ENCODE measurements at regions not wholly inside any gene's neighbourhood (a gene's known extent, or its start where the extent isn't known, plus 50 kb on each side); places are given as distances from the start of the nearest gene placed in this dataset.

DNA sequence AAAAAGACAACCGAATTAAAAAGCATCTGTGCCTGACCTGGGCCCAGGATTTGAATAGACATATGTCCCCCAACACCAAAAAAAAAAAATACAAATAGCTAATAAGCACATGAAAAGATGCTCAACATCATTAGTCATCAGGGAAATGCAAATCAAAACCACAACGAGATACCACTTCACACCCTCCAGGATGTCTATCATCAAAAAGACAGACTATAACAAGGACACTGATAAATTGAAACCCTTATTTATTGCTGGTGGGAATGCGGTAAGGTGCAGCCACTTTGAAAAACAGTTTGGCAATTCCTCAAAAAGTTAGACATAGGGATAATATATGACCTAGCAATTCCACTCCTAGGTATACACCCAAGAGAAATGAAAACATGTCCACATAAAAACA, 72.3 kb upstream of the CAMK1G start:
- TF ChIP-seq, protein P1, sequence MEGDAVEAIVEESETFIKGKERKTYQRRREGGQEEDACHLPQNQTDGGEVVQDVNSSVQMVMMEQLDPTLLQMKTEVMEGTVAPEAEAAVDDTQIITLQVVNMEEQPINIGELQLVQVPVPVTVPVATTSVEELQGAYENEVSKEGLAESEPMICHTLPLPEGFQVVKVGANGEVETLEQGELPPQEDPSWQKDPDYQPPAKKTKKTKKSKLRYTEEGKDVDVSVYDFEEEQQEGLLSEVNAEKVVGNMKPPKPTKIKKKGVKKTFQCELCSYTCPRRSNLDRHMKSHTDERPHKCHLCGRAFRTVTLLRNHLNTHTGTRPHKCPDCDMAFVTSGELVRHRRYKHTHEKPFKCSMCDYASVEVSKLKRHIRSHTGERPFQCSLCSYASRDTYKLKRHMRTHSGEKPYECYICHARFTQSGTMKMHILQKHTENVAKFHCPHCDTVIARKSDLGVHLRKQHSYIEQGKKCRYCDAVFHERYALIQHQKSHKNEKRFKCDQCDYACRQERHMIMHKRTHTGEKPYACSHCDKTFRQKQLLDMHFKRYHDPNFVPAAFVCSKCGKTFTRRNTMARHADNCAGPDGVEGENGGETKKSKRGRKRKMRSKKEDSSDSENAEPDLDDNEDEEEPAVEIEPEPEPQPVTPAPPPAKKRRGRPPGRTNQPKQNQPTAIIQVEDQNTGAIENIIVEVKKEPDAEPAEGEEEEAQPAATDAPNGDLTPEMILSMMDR (conservative IDR thresholded peaks at IDR 0.05; ENCODE audit: low read depth in 2 of 2) = no peak
- TF ChIP-seq, protein P2, sequence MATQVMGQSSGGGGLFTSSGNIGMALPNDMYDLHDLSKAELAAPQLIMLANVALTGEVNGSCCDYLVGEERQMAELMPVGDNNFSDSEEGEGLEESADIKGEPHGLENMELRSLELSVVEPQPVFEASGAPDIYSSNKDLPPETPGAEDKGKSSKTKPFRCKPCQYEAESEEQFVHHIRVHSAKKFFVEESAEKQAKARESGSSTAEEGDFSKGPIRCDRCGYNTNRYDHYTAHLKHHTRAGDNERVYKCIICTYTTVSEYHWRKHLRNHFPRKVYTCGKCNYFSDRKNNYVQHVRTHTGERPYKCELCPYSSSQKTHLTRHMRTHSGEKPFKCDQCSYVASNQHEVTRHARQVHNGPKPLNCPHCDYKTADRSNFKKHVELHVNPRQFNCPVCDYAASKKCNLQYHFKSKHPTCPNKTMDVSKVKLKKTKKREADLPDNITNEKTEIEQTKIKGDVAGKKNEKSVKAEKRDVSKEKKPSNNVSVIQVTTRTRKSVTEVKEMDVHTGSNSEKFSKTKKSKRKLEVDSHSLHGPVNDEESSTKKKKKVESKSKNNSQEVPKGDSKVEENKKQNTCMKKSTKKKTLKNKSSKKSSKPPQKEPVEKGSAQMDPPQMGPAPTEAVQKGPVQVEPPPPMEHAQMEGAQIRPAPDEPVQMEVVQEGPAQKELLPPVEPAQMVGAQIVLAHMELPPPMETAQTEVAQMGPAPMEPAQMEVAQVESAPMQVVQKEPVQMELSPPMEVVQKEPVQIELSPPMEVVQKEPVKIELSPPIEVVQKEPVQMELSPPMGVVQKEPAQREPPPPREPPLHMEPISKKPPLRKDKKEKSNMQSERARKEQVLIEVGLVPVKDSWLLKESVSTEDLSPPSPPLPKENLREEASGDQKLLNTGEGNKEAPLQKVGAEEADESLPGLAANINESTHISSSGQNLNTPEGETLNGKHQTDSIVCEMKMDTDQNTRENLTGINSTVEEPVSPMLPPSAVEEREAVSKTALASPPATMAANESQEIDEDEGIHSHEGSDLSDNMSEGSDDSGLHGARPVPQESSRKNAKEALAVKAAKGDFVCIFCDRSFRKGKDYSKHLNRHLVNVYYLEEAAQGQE (IDR thresholded peaks at IDR 0.05; ENCODE audit: unreplicated experiment) = no peak
- TF ChIP-seq EZH2 (IDR thresholded peaks at IDR 0.05; ENCODE audit: low read depth, unreplicated experiment) = no peak
- TF ChIP-seq CREB1 (CRISPR knock-in tag; IDR thresholded peaks at IDR 0.05; ENCODE audit: low read depth) = no peak
- TF ChIP-seq POLR2AphosphoS5 (IDR thresholded peaks at IDR 0.05; ENCODE audit: low read depth) = no peak
- TF ChIP-seq JUNB (IDR thresholded peaks at IDR 0.05; ENCODE audit: unreplicated experiment) = no peak

All from GM23338 (cell line).